Liver (tissue), 3 donors: ENCODE measurements at regions not wholly inside any gene's neighbourhood (a gene's known extent, or its start where the extent isn't known, plus 50 kb on each side); places are given as distances from the start of the nearest gene placed in this dataset.

Experiments used
- EGR1 ChIP-seq, 2 donors: IDR thresholded peaks; 2 replicates each; pipeline ENCODE4 v1.6.1; 2016 to 2018; ENCODE audit warnings: antibody characterized with exemption in 2 of 2, low read depth in 2 of 2
- GABPA ChIP-seq, 2 donors: IDR thresholded peaks in 1 of 2; conservative IDR thresholded peaks in 1 of 2; 2 replicates each; pipeline ENCODE4 v1.6.1; 2016; ENCODE audit warnings: antibody characterized with exemption in 2 of 2, mild to moderate bottlenecking in 1 of 2, moderate library complexity in 1 of 2
- HNF4G ChIP-seq: IDR thresholded peaks from 2 replicates; pipeline ENCODE4 v1.6.1; 2016; ENCODE audit warnings: antibody characterized with exemption
- JUND ChIP-seq, 2 donors: IDR thresholded peaks; 2 replicates each; pipeline ENCODE4 v1.6.1; 2016; ENCODE audit warnings: antibody characterized with exemption in 2 of 2
- RAD21 ChIP-seq, 2 donors: IDR thresholded peaks; 2 replicates each; pipeline ENCODE4 v1.6.1; 2016; ENCODE audit warnings: antibody characterized with exemption in 2 of 2, mild to moderate bottlenecking in 2 of 2
- SP1 ChIP-seq: IDR thresholded peaks from 2 replicates; pipeline ENCODE4 v1.6.1; 2018; ENCODE audit warnings: antibody characterized with exemption, mild to moderate bottlenecking
- TAF1 ChIP-seq: conservative IDR thresholded peaks from 2 replicates; pipeline ENCODE4 v1.6.1; 2016; ENCODE audit warnings: antibody characterized with exemption, mild to moderate bottlenecking
- TF ChIP-seq, protein P1 (sequence below): IDR thresholded peaks from 2 replicates; pipeline ENCODE4 v1.6.1; 2016; ENCODE audit warnings: antibody characterized with exemption, mild to moderate bottlenecking
- TF ChIP-seq, protein P2 (sequence below): fragments of 150-350 bp; IDR thresholded peaks from 2 replicates; pipeline ENCODE4 v1.5.1; 2017; ENCODE audit warnings: improper control_type of control experiment, low read depth, low read length; ENCODE audit not compliant: missing input control
- TF ChIP-seq, protein P3 (sequence below): IDR thresholded peaks from 2 replicates; pipeline ENCODE4 v1.6.1; 2016; ENCODE audit warnings: antibody characterized with exemption
- TF ChIP-seq, protein P4 (sequence below): IDR thresholded peaks from 2 replicates; pipeline ENCODE4 v1.6.1; 2016; ENCODE audit warnings: antibody characterized with exemption
- TF ChIP-seq, protein P5 (sequence below): IDR thresholded peaks from 2 replicates; pipeline ENCODE4 v1.6.1; 2016; ENCODE audit warnings: antibody characterized with exemption
- donor health status: healthy.
- donor health status: healthy.

DNA sequence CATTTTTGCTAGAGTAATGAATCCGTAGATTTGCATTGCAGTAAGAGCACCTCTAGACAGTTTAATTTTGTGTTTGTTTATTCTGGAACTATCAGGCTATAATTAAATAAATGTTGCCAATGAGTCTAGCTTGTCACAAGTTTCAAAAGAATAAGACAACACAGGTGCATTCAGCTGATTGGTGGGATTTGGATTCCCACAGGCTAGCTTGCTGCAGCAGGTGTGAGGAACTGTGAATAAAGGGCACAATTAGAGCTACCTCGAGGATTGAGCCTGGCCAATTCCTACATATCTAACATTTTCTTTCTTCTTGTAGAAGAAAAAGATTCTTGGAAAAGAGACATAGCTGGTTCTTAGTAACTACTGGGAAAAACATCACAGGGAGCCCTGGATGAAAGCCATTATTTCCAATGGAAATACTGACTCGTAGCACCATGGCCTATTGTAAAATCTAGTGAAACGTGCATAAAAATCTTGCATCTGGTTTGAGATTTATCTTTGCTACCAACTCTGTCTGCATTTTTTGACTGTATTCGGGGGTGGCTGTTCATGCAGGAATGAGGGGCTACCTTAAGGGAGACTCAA is 360.9 kb downstream of the FGF9 start:
- TF ChIP-seq TAF1 (no peak), EGR1 (IDR thresholded peaks at IDR 0.05; ENCODE audit: low read depth in 2 of 2) (no peak), RAD21 (IDR thresholded peaks at IDR 0.05) (no peak), GABPA (IDR thresholded peaks at IDR 0.05 in 1 of 2, conservative IDR thresholded peaks at IDR 0.05 in 1 of 2) (no peak), JUND (IDR thresholded peaks at IDR 0.05) (no peak), HNF4G (no peak), SP1 (no peak)
- TF ChIP-seq, protein P1, sequence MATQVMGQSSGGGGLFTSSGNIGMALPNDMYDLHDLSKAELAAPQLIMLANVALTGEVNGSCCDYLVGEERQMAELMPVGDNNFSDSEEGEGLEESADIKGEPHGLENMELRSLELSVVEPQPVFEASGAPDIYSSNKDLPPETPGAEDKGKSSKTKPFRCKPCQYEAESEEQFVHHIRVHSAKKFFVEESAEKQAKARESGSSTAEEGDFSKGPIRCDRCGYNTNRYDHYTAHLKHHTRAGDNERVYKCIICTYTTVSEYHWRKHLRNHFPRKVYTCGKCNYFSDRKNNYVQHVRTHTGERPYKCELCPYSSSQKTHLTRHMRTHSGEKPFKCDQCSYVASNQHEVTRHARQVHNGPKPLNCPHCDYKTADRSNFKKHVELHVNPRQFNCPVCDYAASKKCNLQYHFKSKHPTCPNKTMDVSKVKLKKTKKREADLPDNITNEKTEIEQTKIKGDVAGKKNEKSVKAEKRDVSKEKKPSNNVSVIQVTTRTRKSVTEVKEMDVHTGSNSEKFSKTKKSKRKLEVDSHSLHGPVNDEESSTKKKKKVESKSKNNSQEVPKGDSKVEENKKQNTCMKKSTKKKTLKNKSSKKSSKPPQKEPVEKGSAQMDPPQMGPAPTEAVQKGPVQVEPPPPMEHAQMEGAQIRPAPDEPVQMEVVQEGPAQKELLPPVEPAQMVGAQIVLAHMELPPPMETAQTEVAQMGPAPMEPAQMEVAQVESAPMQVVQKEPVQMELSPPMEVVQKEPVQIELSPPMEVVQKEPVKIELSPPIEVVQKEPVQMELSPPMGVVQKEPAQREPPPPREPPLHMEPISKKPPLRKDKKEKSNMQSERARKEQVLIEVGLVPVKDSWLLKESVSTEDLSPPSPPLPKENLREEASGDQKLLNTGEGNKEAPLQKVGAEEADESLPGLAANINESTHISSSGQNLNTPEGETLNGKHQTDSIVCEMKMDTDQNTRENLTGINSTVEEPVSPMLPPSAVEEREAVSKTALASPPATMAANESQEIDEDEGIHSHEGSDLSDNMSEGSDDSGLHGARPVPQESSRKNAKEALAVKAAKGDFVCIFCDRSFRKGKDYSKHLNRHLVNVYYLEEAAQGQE = no peak
- TF ChIP-seq, protein P2, sequence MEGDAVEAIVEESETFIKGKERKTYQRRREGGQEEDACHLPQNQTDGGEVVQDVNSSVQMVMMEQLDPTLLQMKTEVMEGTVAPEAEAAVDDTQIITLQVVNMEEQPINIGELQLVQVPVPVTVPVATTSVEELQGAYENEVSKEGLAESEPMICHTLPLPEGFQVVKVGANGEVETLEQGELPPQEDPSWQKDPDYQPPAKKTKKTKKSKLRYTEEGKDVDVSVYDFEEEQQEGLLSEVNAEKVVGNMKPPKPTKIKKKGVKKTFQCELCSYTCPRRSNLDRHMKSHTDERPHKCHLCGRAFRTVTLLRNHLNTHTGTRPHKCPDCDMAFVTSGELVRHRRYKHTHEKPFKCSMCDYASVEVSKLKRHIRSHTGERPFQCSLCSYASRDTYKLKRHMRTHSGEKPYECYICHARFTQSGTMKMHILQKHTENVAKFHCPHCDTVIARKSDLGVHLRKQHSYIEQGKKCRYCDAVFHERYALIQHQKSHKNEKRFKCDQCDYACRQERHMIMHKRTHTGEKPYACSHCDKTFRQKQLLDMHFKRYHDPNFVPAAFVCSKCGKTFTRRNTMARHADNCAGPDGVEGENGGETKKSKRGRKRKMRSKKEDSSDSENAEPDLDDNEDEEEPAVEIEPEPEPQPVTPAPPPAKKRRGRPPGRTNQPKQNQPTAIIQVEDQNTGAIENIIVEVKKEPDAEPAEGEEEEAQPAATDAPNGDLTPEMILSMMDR = no peak
- TF ChIP-seq, protein P3, sequence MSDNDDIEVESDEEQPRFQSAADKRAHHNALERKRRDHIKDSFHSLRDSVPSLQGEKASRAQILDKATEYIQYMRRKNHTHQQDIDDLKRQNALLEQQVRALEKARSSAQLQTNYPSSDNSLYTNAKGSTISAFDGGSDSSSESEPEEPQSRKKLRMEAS = no peak
- TF ChIP-seq, protein P4, sequence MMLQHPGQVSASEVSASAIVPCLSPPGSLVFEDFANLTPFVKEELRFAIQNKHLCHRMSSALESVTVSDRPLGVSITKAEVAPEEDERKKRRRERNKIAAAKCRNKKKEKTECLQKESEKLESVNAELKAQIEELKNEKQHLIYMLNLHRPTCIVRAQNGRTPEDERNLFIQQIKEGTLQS = no peak
- TF ChIP-seq, protein P5, sequence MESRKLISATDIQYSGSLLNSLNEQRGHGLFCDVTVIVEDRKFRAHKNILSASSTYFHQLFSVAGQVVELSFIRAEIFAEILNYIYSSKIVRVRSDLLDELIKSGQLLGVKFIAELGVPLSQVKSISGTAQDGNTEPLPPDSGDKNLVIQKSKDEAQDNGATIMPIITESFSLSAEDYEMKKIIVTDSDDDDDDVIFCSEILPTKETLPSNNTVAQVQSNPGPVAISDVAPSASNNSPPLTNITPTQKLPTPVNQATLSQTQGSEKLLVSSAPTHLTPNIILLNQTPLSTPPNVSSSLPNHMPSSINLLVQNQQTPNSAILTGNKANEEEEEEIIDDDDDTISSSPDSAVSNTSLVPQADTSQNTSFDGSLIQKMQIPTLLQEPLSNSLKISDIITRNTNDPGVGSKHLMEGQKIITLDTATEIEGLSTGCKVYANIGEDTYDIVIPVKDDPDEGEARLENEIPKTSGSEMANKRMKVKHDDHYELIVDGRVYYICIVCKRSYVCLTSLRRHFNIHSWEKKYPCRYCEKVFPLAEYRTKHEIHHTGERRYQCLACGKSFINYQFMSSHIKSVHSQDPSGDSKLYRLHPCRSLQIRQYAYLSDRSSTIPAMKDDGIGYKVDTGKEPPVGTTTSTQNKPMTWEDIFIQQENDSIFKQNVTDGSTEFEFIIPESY = no peak
